Transverse colon (tissue), 4 donors: ENCODE measurements at regions not wholly inside any gene's neighbourhood (a gene's known extent, or its start where the extent isn't known, plus 50 kb on each side); places are given as distances from the start of the nearest gene placed in this dataset.

Experiments used
- DNase-seq: peaks from one replicate; pipeline ENCODE4 v3.0.0-alpha.2; 2019
- H3K27ac ChIP-seq, 4 donors: fragments of 200-600 bp; sonication (generic); 2 replicates each; pipeline ENCODE4 v1.5.1; 2016 to 2018; ENCODE audit warnings: inconsistent platforms in 4 of 4
- H3K27me3 ChIP-seq: fragments of 200-600 bp; sonication (generic); 2 replicates; pipeline ENCODE4 v1.5.1; 2017; ENCODE audit warnings: inconsistent platforms
- H3K36me3 ChIP-seq, 4 donors: fragments of 200-600 bp; sonication (generic); 2 replicates each; pipeline ENCODE4 v1.5.1; 2017 to 2019; ENCODE audit warnings: inconsistent platforms in 4 of 4
- H3K4me1 ChIP-seq, 4 donors: fragments of 200-600 bp; sonication (generic); 2 replicates each; pipeline ENCODE4 v1.5.1; 2017 to 2020; ENCODE audit warnings: inconsistent platforms in 4 of 4
- H3K4me3 ChIP-seq, 4 donors: fragments of 200-600 bp; sonication (generic); 1 replicate in 1 of 4; 2 replicates in 3 of 4; pipeline versions ENCODE4 v1.5.1 to v1.6.1; 2017 to 2019; ENCODE audit warnings: inconsistent platforms in 4 of 4
- H3K9me3 ChIP-seq, 2 donors: fragments of 200-600 bp; sonication (generic); 2 replicates each; pipeline ENCODE4 v1.5.1; 2017 to 2019; ENCODE audit warnings: inconsistent platforms in 2 of 2
- CTCF ChIP-seq, 5 experiments: fragments of 200-600 bp in 3 of 5; fragments of 450-650 bp in 2 of 5; sonication (generic) in 3 of 5; IDR thresholded peaks; 1 replicate in 2 of 5; 2 replicates in 3 of 5; pipeline ENCODE4 v1.5.1; 2016 to 2017; ENCODE audit warnings: antibody characterized with exemption in 5 of 5, inconsistent platforms in 3 of 5, mild to moderate bottlenecking in 2 of 5, moderate library complexity in 1 of 5
- EP300 ChIP-seq: sonication (generic); formaldehyde crosslinking; IDR thresholded peaks from one replicate; pipeline ENCODE4 v1.6.1; 2017; ENCODE audit warnings: antibody characterized with exemption, low read depth
- POLR2A ChIP-seq: fragments of 450-650 bp; IDR thresholded peaks from one replicate; pipeline ENCODE4 v1.6.1; 2016; ENCODE audit warnings: antibody characterized with exemption, mild to moderate bottlenecking, moderate library complexity
- POLR2AphosphoS5 ChIP-seq, 3 donors: sonication (generic); formaldehyde crosslinking; IDR thresholded peaks; one replicate each; pipeline ENCODE4 v1.6.1; 2016; ENCODE audit warnings: antibody characterized with exemption in 3 of 3
- WGBS, 2 donors: methylation state at CpG; one replicate each; pipeline ENCODE4 v1.1.5; 2018; ENCODE audit warnings: low coverage in 1 of 2; 5-methylcytosine and 5-hydroxymethylcytosine counted together
- in situ Hi-C, 4 donors: fragments of 200-750 bp; cut with MboI; loops; one replicate each; pipeline versions ENCODE4 v1.15.0 to v1.15.1; 2017; ENCODE audit warnings: low sequenced_read_pairs in 3 of 4, low pct_ligation_motif_present in 1 of 4, low pct_unique_long_range_greater_than_20kb in 1 of 4
- intact Hi-C: fragments of 100-400 bp; cut with DNase I; formaldehyde crosslinking; loops from one replicate; pipeline ENCODE4 v1.15.1; 2023; ENCODE audit warnings: low total_unique reads

DNA sequence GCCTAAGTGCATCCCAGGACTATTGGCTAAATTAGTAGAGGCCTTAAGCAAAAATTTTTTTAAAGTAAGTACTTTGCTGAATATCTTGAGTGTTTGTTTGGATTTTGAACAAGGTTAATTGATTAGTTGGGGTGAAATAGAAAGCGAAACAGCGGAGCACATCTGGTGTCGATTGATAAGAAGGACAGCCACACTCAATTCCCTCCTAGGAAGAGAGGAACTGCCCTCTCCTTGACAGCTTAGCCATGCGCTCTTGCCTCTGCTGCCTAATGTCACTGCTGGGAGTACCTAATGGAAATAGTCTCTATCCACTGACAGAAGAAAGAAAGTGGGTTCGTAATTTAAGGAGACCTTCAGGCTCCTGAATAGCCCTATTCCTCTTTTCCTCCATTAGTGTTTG is 943.6 kb downstream of the DIPK2A start:
- in situ Hi-C loops: no loop called here
- 85 to 95% methylated on average over 3 to 5 of the region's 5 CpGs for WGBS, 2 donors
- Histone ChIP-seq H3K4me1 (no peaks in the 10 kb centered on the region), H3K4me3 (no peak overlapping the region), H3K27me3 (no peaks in the 10 kb centered on the region), H3K27ac (no peak overlapping the region), H3K9me3 (no peaks in the 10 kb centered on the region), H3K36me3 (no peaks in the 10 kb centered on the region)
- DNase-seq: no peak
- intact Hi-C loops: no loop called here
- TF ChIP-seq POLR2A: no peak
- TF ChIP-seq CTCF (IDR thresholded peaks at IDR 0.05): no peak
- TF ChIP-seq EP300: no peak
- TF ChIP-seq POLR2AphosphoS5 (IDR thresholded peaks at IDR 0.05): no peak

- no peaks in the 10 kb centered on the region for H3K27me3 ChIP-seq
- H3K9me3 ChIP-seq: no peaks in the 10 kb centered on the region
- H3K36me3 ChIP-seq: no peaks in the 10 kb centered on the region
- peaks cover 0 to 4% (median 0%) of the 10 kb centered on the region in 4 donors for H3K4me1 ChIP-seq
- TF ChIP-seq POLR2AphosphoS5 (IDR thresholded peaks at IDR 0.05) (no peak), CTCF (IDR thresholded peaks at IDR 0.05) (no peak), POLR2A (no peak), EP300 (no peak)
- H3K4me3 ChIP-seq: no peak overlapping the region
- H3K27ac ChIP-seq: no peak overlapping the region
- no peak for DNase-seq
- 60 to 92% methylated on average over 1 to 4 of the region's 4 CpGs for WGBS, 2 donors
- intact Hi-C loops: no loop called here
- in situ Hi-C loops: no loop called here
These were observed 950.1 kb downstream of the DIPK2A start for GRCh38 chr3:144921710-144922109.

DNA sequence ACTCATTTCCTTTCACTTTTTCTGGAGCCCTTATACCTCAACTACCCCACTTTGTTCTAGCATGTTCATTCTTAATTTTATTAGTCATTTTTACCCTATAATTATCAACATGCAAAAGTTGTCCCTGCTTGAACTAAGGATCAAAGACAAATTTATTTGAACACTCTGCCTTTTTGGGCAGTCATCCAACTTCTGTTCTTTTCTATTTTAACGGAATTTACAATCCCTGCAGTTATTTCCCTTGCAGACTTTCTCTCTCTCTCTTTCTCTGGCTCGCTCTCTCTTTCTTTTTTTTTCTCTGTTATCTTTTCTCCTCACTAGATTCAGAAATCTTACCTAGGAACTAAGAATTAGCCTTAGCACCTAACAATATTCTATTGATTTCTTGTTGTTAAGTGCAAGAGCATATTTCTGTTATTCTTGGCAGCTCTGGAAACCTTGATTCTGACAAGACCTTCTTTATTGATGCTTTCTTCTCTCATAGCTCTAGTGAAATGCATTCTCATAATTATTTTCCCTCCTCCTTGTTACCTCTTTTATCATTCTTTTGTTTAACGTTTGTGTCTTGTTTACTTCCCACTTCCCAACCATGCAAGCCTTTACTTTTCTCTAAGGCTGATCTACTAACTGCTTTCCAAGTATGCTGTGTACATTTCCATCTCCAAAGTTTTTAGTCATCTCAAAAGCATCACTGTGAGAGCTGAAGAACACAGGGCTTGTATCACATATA is 951.6 kb downstream of the DIPK2A start:
- Histone ChIP-seq H3K9me3 (no peaks in the 10 kb centered on the region), H3K27ac (no peak overlapping the region), H3K4me1 (peaks cover 0 to 4% (median 0%) of the 10 kb centered on the region in 4 donors), H3K36me3 (no peaks in the 10 kb centered on the region), H3K4me3 (no peak overlapping the region), H3K27me3 (no peaks in the 10 kb centered on the region)
- in situ Hi-C loops (no loop called here), intact Hi-C loops (no loop called here)
- no peak for TF ChIP-seq EP300
- no peak for TF ChIP-seq POLR2AphosphoS5 (IDR thresholded peaks at IDR 0.05)
- WGBS, 2 donors: 19 to 27% methylated on average over 3 of the region's 3 CpGs
- DNase-seq: no peak

DNA sequence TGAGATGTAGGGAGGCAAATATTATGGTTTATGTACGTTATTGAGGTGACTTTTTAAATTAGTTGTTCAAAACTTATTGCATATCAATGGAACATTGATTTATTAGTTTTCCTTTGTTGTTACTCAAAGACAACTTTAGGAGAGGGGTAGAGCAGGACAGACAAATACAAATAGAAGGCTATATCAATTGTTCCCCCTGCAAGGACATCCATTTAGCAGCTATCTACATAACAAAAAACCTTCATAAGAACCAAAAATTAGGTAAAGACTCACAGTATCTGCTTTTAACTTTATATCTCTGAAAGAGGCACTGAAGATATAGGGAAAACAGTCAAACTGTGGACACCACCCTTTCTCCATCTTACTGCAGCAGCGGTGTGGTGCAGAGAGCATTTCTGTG is 958.8 kb downstream of the DIPK2A start:
- Histone ChIP-seq H3K27ac (no peak overlapping the region), H3K4me1 (no peaks in the 10 kb centered on the region), H3K36me3 (no peaks in the 10 kb centered on the region), H3K9me3 (peaks cover 0 to 7% of the 10 kb centered on the region in 2 donors), H3K27me3 (no peaks in the 10 kb centered on the region), H3K4me3 (no peak overlapping the region)
- 82 to 90% methylated on average over 2 of the region's 2 CpGs for WGBS, 2 donors
- intact Hi-C loops: no loop called here
- no peak for DNase-seq
- in situ Hi-C loops: no loop called here
- no peak for TF ChIP-seq POLR2A
- no peak for TF ChIP-seq CTCF (IDR thresholded peaks at IDR 0.05)
- TF ChIP-seq EP300: no peak
- no peak for TF ChIP-seq POLR2AphosphoS5 (IDR thresholded peaks at IDR 0.05)

GRCh38 chr3:144931590-144931989 is 960.0 kb downstream of the DIPK2A start:
- H3K9me3 ChIP-seq: peaks cover 0 to 15% of the 10 kb centered on the region in 2 donors
- 75% methylated on average over 1 of the region's 1 CpG; no CpG with 5 or more reads in 1 of the 2 donors for WGBS, 2 donors
- in situ Hi-C loops: no loop called here
- no peak overlapping the region for H3K27ac ChIP-seq
- H3K27me3 ChIP-seq: no peaks in the 10 kb centered on the region
- no peak for DNase-seq
- H3K36me3 ChIP-seq: no peaks in the 10 kb centered on the region
- H3K4me3 ChIP-seq: no peak overlapping the region
- intact Hi-C loops: no loop called here
- no peaks in the 10 kb centered on the region for H3K4me1 ChIP-seq
- TF ChIP-seq CTCF (IDR thresholded peaks at IDR 0.05): no peak
- TF ChIP-seq POLR2AphosphoS5 (IDR thresholded peaks at IDR 0.05): no peak
- no peak for TF ChIP-seq EP300
- no peak for TF ChIP-seq POLR2A
